PFSK-1 (cell line): ENCODE measurements at regions not wholly inside any gene's neighbourhood (a gene's known extent, or its start where the extent isn't known, plus 50 kb on each side); places are given as distances from the start of the nearest gene placed in this dataset.

Experiments used
- FOXP2 ChIP-seq: optimal IDR thresholded peaks from 2 replicates; pipeline ENCODE3; 2011; ENCODE audit warnings: borderline replicate concordance, control low read depth, inconsistent platforms; ENCODE audit not compliant: insufficient read depth; ENCODE audit errors: extremely low read length, extremely low read depth
- POLR2AphosphoS5 ChIP-seq: IDR thresholded peaks from 2 replicates; pipeline ENCODE4 v1.6.1; 2012; ENCODE audit warnings: low read depth, mild to moderate bottlenecking, control low read depth, low read length, moderate library complexity
- REST ChIP-seq, 2 experiments: IDR thresholded peaks; 2 replicates each; pipeline versions ENCODE4 v1.6.1 to v1.8.0; 2011 to 2012; ENCODE audit warnings: low read depth in 2 of 2, low read length in 2 of 2, control low read depth in 1 of 2, inconsistent platforms in 1 of 2, mild to moderate bottlenecking in 1 of 2, moderate library complexity in 1 of 2; ENCODE audit not compliant: insufficient read depth in 1 of 2
- SIN3A ChIP-seq: IDR thresholded peaks from 2 replicates; pipeline ENCODE4 v1.6.1; 2012; ENCODE audit warnings: mild to moderate bottlenecking, low read length, moderate library complexity, borderline replicate concordance; ENCODE audit not compliant: insufficient read depth
- TAF1 ChIP-seq: IDR thresholded peaks from 2 replicates; pipeline ENCODE4 v1.6.1; 2012; ENCODE audit warnings: low read length, control low read depth, borderline replicate concordance; ENCODE audit not compliant: insufficient read depth

GRCh38 chr4:126591583-126591982 lies 1041.2 kb upstream of the INTU start:
- TF ChIP-seq SIN3A (no peak), FOXP2 (no peak), REST (IDR thresholded peaks at IDR 0.05; ENCODE audit: insufficient read depth in 1 of 2, low read depth in 2 of 2, low read length in 2 of 2) (no peak), TAF1 (no peak), POLR2AphosphoS5 (no peak)

- TF ChIP-seq REST (IDR thresholded peaks at IDR 0.05; ENCODE audit: insufficient read depth in 1 of 2, low read depth in 2 of 2, low read length in 2 of 2) (no peak), FOXP2 (no peak), TAF1 (no peak)
These were observed 1040.7 kb upstream of the INTU start for GRCh38 chr4:126592088-126592487.

- TF ChIP-seq TAF1 (no peak), FOXP2 (no peak), POLR2AphosphoS5 (no peak), SIN3A (no peak), REST (IDR thresholded peaks at IDR 0.05; ENCODE audit: insufficient read depth in 1 of 2, low read depth in 2 of 2, low read length in 2 of 2) (no peak)
These were observed 1039.1 kb upstream of the INTU start for GRCh38 chr4:126593626-126594025.

- no peak for TF ChIP-seq SIN3A
- no peak for TF ChIP-seq TAF1
- no peak for TF ChIP-seq FOXP2
- no peak for TF ChIP-seq POLR2AphosphoS5
- no peak for TF ChIP-seq REST (IDR thresholded peaks at IDR 0.05; ENCODE audit: insufficient read depth in 1 of 2, low read depth in 2 of 2, low read length in 2 of 2)
These were observed 1037.1 kb upstream of the INTU start for GRCh38 chr4:126595643-126596042.

- no peak for TF ChIP-seq SIN3A
- no peak for TF ChIP-seq FOXP2
- no peak for TF ChIP-seq REST (IDR thresholded peaks at IDR 0.05; ENCODE audit: insufficient read depth in 1 of 2, low read depth in 2 of 2, low read length in 2 of 2)
These were observed 1033.0 kb upstream of the INTU start for GRCh38 chr4:126599746-126600145.
